GM18907 (cell line): ENCODE measurements at regions not wholly inside any gene's neighbourhood (a gene's known extent, or its start where the extent isn't known, plus 50 kb on each side); places are given as distances from the start of the nearest gene placed in this dataset.

Experiments used
- ATAC-seq: cut with Tn5 transposase; IDR thresholded peaks from one replicate; pipeline ENCODE4 v1.9.1; 2021; ENCODE audit warnings: mild to moderate bottlenecking, moderate library complexity; ENCODE audit not compliant: unreplicated experiment

- ATAC-seq: no peak
Observed at GRCh38 chr1:88398338-88398737, 285.7 kb upstream of the PKN2 start.

- ATAC-seq: peak; percentile 71
Observed at GRCh38 chr1:88399690-88400089, 284.4 kb upstream of the PKN2 start.

- ATAC-seq: peak; percentile 86
Observed at GRCh38 chr1:88401313-88401712, 282.8 kb upstream of the PKN2 start.

GRCh38 chr1:88404582-88404981 is 279.5 kb upstream of the PKN2 start:
- ATAC-seq: no peak

GRCh38 chr1:88407248-88407647 is 276.8 kb upstream of the PKN2 start:
- no peak for ATAC-seq

GRCh38 chr1:88421997-88422396 is 262.1 kb upstream of the PKN2 start:
- no peak for ATAC-seq

- no peak for ATAC-seq
Observed at GRCh38 chr1:88433556-88433955, 250.5 kb upstream of the PKN2 start.

GRCh38 chr1:88434836-88435235 is 249.2 kb upstream of the PKN2 start:
- no peak for ATAC-seq

GRCh38 chr1:88441022-88441421 is 243.1 kb upstream of the PKN2 start:
- no peak for ATAC-seq

GRCh38 chr1:88451856-88452255 is 232.2 kb upstream of the PKN2 start:
- no peak for ATAC-seq

GRCh38 chr1:88453295-88453694 is 230.8 kb upstream of the PKN2 start:
- no peak for ATAC-seq

GRCh38 chr1:88454781-88455180 is 229.3 kb upstream of the PKN2 start:
- ATAC-seq: no peak

- no peak for ATAC-seq
Observed at GRCh38 chr1:88455621-88456256, 228.3 kb upstream of the PKN2 start.

- no peak for ATAC-seq
Observed at GRCh38 chr1:88457197-88457596, 226.9 kb upstream of the PKN2 start.

- ATAC-seq: no peak
Observed at GRCh38 chr1:88461007-88461406, 223.1 kb upstream of the PKN2 start.

GRCh38 chr1:88462096-88462487 is 222.0 kb upstream of the PKN2 start:
- no peak for ATAC-seq

- ATAC-seq: no peak
Observed at GRCh38 chr1:88462488-88463261, 221.4 kb upstream of the PKN2 start.

- no peak for ATAC-seq
Observed at GRCh38 chr1:88463401-88463985, 220.6 kb upstream of the PKN2 start.

GRCh38 chr1:88466011-88466410 is 218.1 kb upstream of the PKN2 start:
- ATAC-seq: no peak

GRCh38 chr1:88466899-88467580 is 217.0 kb upstream of the PKN2 start:
- no peak for ATAC-seq

- ATAC-seq: no peak
Observed at GRCh38 chr1:88472298-88472697, 211.8 kb upstream of the PKN2 start.

- ATAC-seq: no peak
Observed at GRCh38 chr1:88472714-88473113, 211.4 kb upstream of the PKN2 start.
